ENCODE measurements at regions not wholly inside any gene's neighbourhood (a gene's known extent, or its start where the extent isn't known, plus 50 kb on each side); places are given as distances from the start of the nearest gene placed in this dataset.
"Not testable (repeated sequence)": the region's sequence is repeated elsewhere in the genome, so short reads cannot be mapped to it uniquely, and the experiment has no call there.

DNA sequence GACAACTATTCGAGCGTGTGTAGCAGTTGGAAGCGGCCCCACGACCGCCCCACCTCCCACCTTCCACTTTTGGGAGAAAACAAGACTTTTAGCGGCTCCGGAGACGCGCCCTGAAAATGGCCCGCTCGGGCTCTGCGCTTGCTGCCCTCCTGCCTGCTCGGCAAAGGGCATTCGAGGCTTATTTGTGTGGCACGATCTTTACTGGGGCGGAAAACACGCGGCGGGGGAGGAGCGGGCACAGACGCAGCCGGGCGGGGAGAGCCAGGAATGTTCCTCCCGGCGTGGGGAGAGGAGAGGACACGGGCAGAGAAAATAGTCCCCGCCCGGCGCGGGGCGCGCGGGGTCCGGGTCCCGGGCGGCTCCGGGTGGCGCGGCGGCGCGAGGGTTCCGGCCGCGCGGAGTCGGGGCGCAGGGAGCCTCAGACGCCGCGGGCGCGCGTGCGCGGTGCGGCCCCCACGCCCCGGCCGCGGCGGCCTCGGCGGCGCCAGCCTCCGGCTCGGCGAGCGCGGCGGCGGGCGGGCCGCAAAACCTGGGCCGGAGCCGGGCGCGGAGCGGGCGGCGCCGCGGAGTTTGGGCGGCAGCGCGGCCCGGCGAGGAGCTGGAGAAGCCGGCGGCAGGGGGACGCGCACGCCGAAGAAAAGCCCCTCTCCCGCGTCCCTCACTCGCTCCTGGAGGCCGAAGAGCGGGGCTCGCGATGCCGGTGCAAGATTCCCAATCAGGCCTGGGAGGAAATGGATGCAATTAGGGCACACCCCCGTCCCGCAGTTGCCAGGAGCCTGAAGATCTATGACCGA lies 90.0 kb upstream of the ARID1B start:
- peak; percentile 83 for DNase-seq (ENCODE audit: low spot score)
- POLR2A ChIA-PET (ENCODE audit: low non-redundant PET), result interaction anchor here (0.6 to 0.8 kb wide), 2 partner anchors 33 to 124 kb away, joined by 3 to 6 read pairs; no protein-coding TSS in a partner anchor
- TF ChIP-seq CTCF (conservative IDR thresholded peaks at IDR 0.05; ENCODE audit: low read depth), result no peak
- peak overlapping the region; percentile 98 for H3K27ac ChIP-seq
- CTCF ChIA-PET, result interaction anchor here (0.6 to 1.1 kb wide), 4 partner anchors 11 to 154 kb away, joined by 3 to 5 read pairs (median 4); no protein-coding TSS in a partner anchor

GRCh38 chr6:156686301-156686994 lies 90.7 kb upstream of the ARID1B start:
- peak; percentile 67 for DNase-seq (ENCODE audit: low spot score)
- H3K27ac ChIP-seq, result peak overlapping the region; percentile 98
- POLR2A ChIA-PET (ENCODE audit: low non-redundant PET), result interaction anchor here (0.6 to 0.8 kb wide), 2 partner anchors 34 to 123 kb away, joined by 3 to 6 read pairs; no protein-coding TSS in a partner anchor
- peak; percentile 50 for TF ChIP-seq CTCF (conservative IDR thresholded peaks at IDR 0.05; ENCODE audit: low read depth)
- CTCF ChIA-PET, result interaction anchor here (0.6 to 1.1 kb wide), 3 partner anchors 12 to 155 kb away, joined by 3 to 5 read pairs (median 4); no protein-coding TSS in a partner anchor

DNA sequence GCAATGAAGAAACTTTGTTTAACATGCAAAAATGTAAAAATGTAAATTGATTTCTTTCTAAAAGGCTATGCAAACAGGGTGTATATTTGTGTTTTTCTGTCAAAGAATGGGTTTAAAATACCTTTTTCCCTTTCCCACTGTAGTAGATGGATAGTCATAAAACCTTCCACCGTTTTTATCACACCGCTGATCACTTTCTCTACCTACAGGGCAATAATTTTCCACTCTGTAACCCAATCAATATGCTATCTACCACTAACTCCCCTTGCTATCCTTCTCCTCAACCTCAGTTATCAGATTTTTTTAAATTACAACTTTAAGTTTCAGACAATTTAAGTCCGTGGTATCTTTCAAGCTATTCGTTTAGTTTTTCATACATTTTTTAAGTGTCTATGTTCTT lies 91.4 kb upstream of the ARID1B start:
- H3K27ac ChIP-seq, result no peak overlapping the region
- ChIA-PET CTCF (interaction anchor here (1.1 kb wide), 1 partner anchor 72 kb away, joined by 4 read pairs; no protein-coding TSS in a partner anchor), POLR2A (ENCODE audit: low non-redundant PET) (no interaction called here)
- no peak for DNase-seq (ENCODE audit: low spot score)
- TF ChIP-seq CTCF (conservative IDR thresholded peaks at IDR 0.05; ENCODE audit: low read depth), result no peak

DNA sequence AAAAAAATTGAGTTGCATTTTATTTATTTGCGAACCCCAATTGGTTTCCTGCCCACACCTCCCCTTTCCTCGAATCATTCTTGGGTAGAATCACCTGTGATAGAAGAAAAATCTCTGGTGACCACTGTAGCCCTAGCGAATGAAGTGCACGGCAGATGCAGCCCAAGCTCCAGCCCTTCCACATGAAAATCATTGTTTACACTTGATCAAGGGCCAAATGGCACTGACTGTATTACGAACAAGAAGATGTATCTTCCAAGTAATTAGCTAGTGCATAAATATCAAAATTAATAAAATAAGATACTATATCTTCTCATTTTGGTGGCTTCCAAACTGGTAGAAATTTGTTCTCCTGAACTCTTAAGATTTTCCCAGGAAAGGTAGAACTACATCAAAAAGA lies 93.4 kb upstream of the ARID1B start:
- ChIA-PET POLR2A (ENCODE audit: low non-redundant PET) (no interaction called here), CTCF (interaction anchor here (0.6 kb wide), 2 partner anchors 37 to 247 kb away, joined by 3 read pairs; no protein-coding TSS in a partner anchor)
- no peak for TF ChIP-seq CTCF (conservative IDR thresholded peaks at IDR 0.05; ENCODE audit: low read depth)
- no peak for DNase-seq (ENCODE audit: low spot score)
- H3K27ac ChIP-seq, result no peak overlapping the region

- DNase-seq (ENCODE audit: low spot score), result no peak
- no peak overlapping the region for H3K27ac ChIP-seq
- CTCF ChIA-PET, result interaction anchor here (0.7 kb wide), 1 partner anchor 214 kb away, joined by 5 read pairs; no protein-coding TSS in a partner anchor
- POLR2A ChIA-PET (ENCODE audit: low non-redundant PET), result no interaction called here
- TF ChIP-seq CTCF (conservative IDR thresholded peaks at IDR 0.05; ENCODE audit: low read depth), result no peak
Observed at GRCh38 chr6:156676721-156677120, 100.5 kb upstream of the ARID1B start.

GRCh38 chr6:156674197-156674596 lies 103.0 kb upstream of the ARID1B start:
- H3K27ac ChIP-seq, result no peak overlapping the region
- POLR2A ChIA-PET (ENCODE audit: low non-redundant PET), result no interaction called here
- CTCF ChIA-PET, result interaction anchor here (0.7 kb wide), 1 partner anchor 103 kb away, joined by 5 read pairs; no protein-coding TSS in a partner anchor
- DNase-seq (ENCODE audit: low spot score), result no peak
- no peak for TF ChIP-seq CTCF (conservative IDR thresholded peaks at IDR 0.05; ENCODE audit: low read depth)

DNA sequence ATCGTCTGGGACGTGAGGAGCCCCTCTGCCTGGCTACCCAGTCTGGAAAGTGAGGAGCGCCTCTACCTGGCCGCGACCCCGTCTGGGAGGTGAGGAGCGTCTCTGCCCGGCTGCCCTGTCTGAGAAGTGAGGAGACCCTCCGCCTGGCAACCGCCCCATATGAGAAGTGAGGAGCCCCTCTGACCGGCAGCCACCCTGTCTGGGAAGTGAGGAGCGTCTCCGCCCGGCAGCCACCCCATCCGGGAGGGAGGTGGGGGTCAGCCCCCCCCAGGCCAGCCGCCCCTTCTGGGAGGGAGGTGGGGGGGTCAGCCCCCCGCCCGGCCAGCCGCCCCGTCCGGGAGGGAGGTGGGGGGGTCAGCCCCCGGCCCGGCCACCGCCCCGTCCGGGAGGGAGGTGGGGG lies 107.1 kb upstream of the ARID1B start:
- DNase-seq (ENCODE audit: low spot score); CTCF ChIA-PET: not testable (repeated sequence)

More for the DNA sequence above, 107.1 kb upstream of the ARID1B start:
- H3K27ac ChIP-seq; POLR2A ChIA-PET (ENCODE audit: low non-redundant PET): not testable (repeated sequence)

All from RWPE1 (cell line).